HCT116 (cell line): ENCODE measurements at regions not wholly inside any gene's neighbourhood (a gene's known extent, or its start where the extent isn't known, plus 50 kb on each side); places are given as distances from the start of the nearest gene placed in this dataset.

Source experiments
- ATF3 ChIP-seq: IDR thresholded peaks from 2 replicates; pipeline ENCODE4 v1.6.1; 2012
- CTCF ChIP-seq, 3 experiments: fragments of 200-600 bp in 1 of 3; sonication (generic) in 1 of 3; IDR thresholded peaks in 2 of 3; conservative IDR thresholded peaks in 1 of 3; 2 replicates each; pipeline ENCODE4 v1.5.1; 2012 to 2017; ENCODE audit warnings: low read depth in 2 of 3, low read length in 2 of 3, antibody characterized with exemption in 1 of 3, borderline replicate concordance in 1 of 3, control low read depth in 1 of 3, mild to moderate bottlenecking in 1 of 3, mixed read lengths in 1 of 3, mixed run types in 1 of 3, moderate library complexity in 1 of 3; ENCODE audit not compliant: insufficient read depth in 1 of 3

- TF ChIP-seq ATF3, result no peak
- TF ChIP-seq CTCF (IDR thresholded peaks at IDR 0.05 in 2 of 3, conservative IDR thresholded peaks at IDR 0.05 in 1 of 3; ENCODE audit: borderline replicate concordance in 1 of 3, insufficient read depth in 1 of 3, low read depth in 2 of 3, low read length in 2 of 3), result no peak
These were observed 330.2 kb downstream of the DSC3 start for GRCh38 chr18:30712383-30712782.
